GM12874 (cell line): ENCODE measurements at regions not wholly inside any gene's neighbourhood (a gene's known extent, or its start where the extent isn't known, plus 50 kb on each side); places are given as distances from the start of the nearest gene placed in this dataset.

Experiments used
- CTCF ChIP-seq: IDR thresholded peaks from 2 replicates; pipeline ENCODE4 v1.5.1; 2011; ENCODE audit warnings: low read depth, mild to moderate bottlenecking, control low read depth, low read length, moderate library complexity; ENCODE audit not compliant: insufficient read depth

GRCh38 chr13:36533806-36534205 lies 101.5 kb downstream of the CCNA1 start:
- no peak for TF ChIP-seq CTCF

GRCh38 chr13:36536546-36536945 lies 104.3 kb downstream of the CCNA1 start:
- TF ChIP-seq CTCF: no peak

- TF ChIP-seq CTCF: no peak
Measured at GRCh38 chr13:36543671-36544070, 111.4 kb downstream of the CCNA1 start.

GRCh38 chr13:36548129-36548528 lies 115.8 kb downstream of the CCNA1 start:
- TF ChIP-seq CTCF: no peak

GRCh38 chr13:36549126-36549702 lies 116.9 kb downstream of the CCNA1 start:
- no peak for TF ChIP-seq CTCF

DNA sequence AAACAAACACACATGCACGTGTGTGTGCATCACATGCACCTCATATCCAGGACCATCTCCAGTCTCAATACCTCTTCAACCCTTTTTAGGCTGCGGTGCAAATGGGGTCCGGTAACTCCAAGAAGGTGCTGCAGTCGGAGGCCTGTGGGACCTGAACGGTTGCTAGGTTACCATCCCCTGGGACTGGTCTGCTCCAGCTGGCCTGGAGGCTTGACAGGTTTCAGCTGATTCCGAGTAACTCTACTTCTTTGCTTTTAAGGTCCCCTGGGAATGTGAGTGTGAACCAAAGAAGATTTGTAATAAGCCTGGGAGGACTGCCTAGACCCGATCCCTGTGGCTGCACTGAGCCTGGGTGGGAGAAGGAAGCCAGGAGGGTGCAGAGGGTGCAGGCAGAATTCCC lies 117.5 kb downstream of the CCNA1 start:
- no peak for TF ChIP-seq CTCF

DNA sequence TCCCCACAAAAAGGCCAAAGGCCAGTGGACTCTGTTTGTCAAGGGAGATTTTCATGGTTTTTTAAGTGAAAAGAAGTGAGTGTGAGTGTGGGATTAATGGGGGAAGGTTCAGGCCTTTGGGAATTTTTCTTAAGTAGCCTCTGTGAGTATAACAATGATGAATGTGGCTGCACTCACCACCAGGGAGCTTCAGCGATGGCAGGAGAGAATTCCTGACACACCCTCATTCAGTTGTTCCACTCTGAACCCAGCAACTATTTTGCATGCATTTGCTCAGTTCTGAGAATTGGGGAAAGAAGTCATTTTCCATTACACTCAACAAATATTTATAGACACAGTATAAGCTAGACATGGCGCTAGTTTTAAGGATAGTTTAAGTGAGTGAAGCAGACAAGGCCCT lies 117.9 kb downstream of the CCNA1 start:
- no peak for TF ChIP-seq CTCF
